Adrenal gland (tissue), 9 donors: ENCODE measurements at regions not wholly inside any gene's neighbourhood (a gene's known extent, or its start where the extent isn't known, plus 50 kb on each side); places are given as distances from the start of the nearest gene placed in this dataset.

Experiments
- DNase-seq, 7 donors: peaks; one replicate each; pipeline ENCODE4 v3.0.0-alpha.2; 2019 to 2020
- H3K27ac ChIP-seq, 5 donors: fragments of 200-600 bp; sonication (generic) in 4 of 5; 1 replicate in 3 of 5; 2 replicates in 2 of 5; pipeline versions ENCODE4 v1.5.1 to v1.8.0; 2016 to 2020; ENCODE audit warnings: mild to moderate bottlenecking in 1 of 5
- H3K27me3 ChIP-seq: fragments of 200-600 bp; 2 replicates; pipeline ENCODE4 v1.8.0; 2021
- H3K36me3 ChIP-seq, 2 donors: fragments of 200-600 bp; replicated peaks in 1 of 2; 1 replicate in 1 of 2; 2 replicates in 1 of 2; pipeline versions ENCODE4 v1.5.1 to v1.8.0; 2018 to 2022
- H3K4me1 ChIP-seq, 2 donors: fragments of 200-600 bp; replicated peaks in 1 of 2; 1 replicate in 1 of 2; 2 replicates in 1 of 2; pipeline versions ENCODE4 v1.5.1 to v1.8.0; 2018 to 2021
- H3K4me3 ChIP-seq, 4 donors: fragments of 200-600 bp; sonication (generic) in 3 of 4; one replicate each; pipeline ENCODE4 v1.5.1; 2016 to 2018
- H3K9me3 ChIP-seq, 3 donors: fragments of 200-600 bp; sonication (generic) in 1 of 3; replicated peaks in 1 of 3; 1 replicate in 2 of 3; 2 replicates in 1 of 3; pipeline versions ENCODE4 v1.5.1 to v1.8.0; 2016 to 2021
- POLR2A ChIP-seq, 2 donors: fragments of 450-650 bp; IDR thresholded peaks; one replicate each; pipeline ENCODE4 v1.6.1; 2017; ENCODE audit warnings: antibody characterized with exemption in 2 of 2, mild to moderate bottlenecking in 2 of 2, moderate library complexity in 1 of 2
- WGBS, 4 donors: extraction: QIAGEN DNeasy Blood & Tissue Kit in 2 of 4; methylation state at CpG; one replicate each; pipeline versions ENCODE4 v1.1.5 to v1.1.7; 2013 to 2017; 5-methylcytosine and 5-hydroxymethylcytosine counted together
- intact Hi-C, 2 donors: fragments of 100-400 bp; cut with DNase I; formaldehyde crosslinking; loops; one replicate each; pipeline versions ENCODE4 v1.14.1 to v1.15.0; 2022 to 2023
- TF ChIP-seq, protein P1 (sequence below), 6 experiments: fragments of 450-650 bp in 4 of 6; fragments of 200-600 bp in 2 of 6; sonication (generic) in 1 of 6; IDR thresholded peaks; 1 replicate in 5 of 6; 2 replicates in 1 of 6; pipeline versions ENCODE4 v1.5.1 to v1.8.0; 2016 to 2021; ENCODE audit warnings: antibody characterized with exemption in 6 of 6, mild to moderate bottlenecking in 2 of 6, moderate library complexity in 1 of 6
- donor health status: healthy with polysubstance abuse.
- donor health status: Bipolar disorder and iron deficiency.
- donor health status: DM: yes; HTN: yes; CAD: no.
- donor health status: DM: no; HTN: no; CAD: no.
- donor health status: DM: no; HTN: no; CAD: no.

DNA sequence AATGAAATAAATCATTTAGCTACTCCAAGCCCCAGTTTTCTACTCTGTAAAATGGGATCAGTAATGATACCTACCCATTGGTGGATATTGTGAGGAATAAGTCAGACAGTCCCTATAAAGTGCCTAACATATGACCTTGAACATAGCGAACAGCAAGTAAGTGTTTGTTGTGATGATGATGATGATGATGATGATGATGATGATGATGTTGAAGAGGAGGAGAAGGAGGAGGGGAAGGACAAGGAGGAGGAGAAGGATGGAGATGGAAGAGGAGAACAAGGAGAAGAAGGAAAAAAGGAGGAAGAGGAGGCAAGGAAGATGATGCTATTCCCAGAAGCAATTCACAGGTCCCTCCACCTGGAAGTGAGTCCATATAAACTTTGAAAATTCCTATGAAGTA lies 264.3 kb downstream of the MAFB start:
- no peaks in the 10 kb centered on the region for H3K36me3 ChIP-seq
- no peak overlapping the region for H3K27ac ChIP-seq
- H3K4me3 ChIP-seq: no peak overlapping the region
- DNase-seq: no peak
- TF ChIP-seq, protein P1, sequence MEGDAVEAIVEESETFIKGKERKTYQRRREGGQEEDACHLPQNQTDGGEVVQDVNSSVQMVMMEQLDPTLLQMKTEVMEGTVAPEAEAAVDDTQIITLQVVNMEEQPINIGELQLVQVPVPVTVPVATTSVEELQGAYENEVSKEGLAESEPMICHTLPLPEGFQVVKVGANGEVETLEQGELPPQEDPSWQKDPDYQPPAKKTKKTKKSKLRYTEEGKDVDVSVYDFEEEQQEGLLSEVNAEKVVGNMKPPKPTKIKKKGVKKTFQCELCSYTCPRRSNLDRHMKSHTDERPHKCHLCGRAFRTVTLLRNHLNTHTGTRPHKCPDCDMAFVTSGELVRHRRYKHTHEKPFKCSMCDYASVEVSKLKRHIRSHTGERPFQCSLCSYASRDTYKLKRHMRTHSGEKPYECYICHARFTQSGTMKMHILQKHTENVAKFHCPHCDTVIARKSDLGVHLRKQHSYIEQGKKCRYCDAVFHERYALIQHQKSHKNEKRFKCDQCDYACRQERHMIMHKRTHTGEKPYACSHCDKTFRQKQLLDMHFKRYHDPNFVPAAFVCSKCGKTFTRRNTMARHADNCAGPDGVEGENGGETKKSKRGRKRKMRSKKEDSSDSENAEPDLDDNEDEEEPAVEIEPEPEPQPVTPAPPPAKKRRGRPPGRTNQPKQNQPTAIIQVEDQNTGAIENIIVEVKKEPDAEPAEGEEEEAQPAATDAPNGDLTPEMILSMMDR (IDR thresholded peaks at IDR 0.05): no peak
- TF ChIP-seq POLR2A (IDR thresholded peaks at IDR 0.05): no peak
- WGBS, 4 donors: 89 to 97% (median 94%) methylated on average over 1 of the region's 1 CpG
- no peaks in the 10 kb centered on the region for H3K27me3 ChIP-seq
- intact Hi-C loops: no loop called here
- H3K4me1 ChIP-seq: no peaks in the 10 kb centered on the region
- H3K9me3 ChIP-seq: no peaks in the 10 kb centered on the region

DNA sequence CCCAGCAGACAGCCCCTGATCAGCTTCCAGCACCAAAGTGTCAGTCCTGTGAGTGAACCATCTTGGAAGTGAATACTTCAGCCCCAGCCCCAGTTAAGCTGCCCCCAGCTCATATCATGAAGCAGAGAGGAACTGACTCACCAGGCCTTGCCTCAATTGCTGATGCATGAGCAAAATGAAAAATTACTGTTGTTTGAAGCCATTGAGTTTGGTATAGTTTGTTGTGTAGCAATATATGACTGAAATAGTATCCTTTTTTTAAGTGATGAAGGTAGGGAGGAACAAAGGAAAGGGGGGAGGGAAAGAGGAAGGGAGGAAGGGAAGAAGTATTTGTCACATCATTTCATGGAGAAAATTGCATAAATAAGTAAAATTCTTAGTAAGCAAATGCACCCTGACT lies 266.4 kb downstream of the MAFB start:
- Histone ChIP-seq H3K4me3 (no peak overlapping the region), H3K27me3 (no peaks in the 10 kb centered on the region), H3K36me3 (no peaks in the 10 kb centered on the region), H3K27ac (no peak overlapping the region), H3K9me3 (no peaks in the 10 kb centered on the region), H3K4me1 (no peaks in the 10 kb centered on the region)
- TF ChIP-seq, protein P1 (IDR thresholded peaks at IDR 0.05): no peak
- TF ChIP-seq POLR2A (IDR thresholded peaks at IDR 0.05): no peak
- DNase-seq: no peak
- intact Hi-C loops: no loop called here

DNA sequence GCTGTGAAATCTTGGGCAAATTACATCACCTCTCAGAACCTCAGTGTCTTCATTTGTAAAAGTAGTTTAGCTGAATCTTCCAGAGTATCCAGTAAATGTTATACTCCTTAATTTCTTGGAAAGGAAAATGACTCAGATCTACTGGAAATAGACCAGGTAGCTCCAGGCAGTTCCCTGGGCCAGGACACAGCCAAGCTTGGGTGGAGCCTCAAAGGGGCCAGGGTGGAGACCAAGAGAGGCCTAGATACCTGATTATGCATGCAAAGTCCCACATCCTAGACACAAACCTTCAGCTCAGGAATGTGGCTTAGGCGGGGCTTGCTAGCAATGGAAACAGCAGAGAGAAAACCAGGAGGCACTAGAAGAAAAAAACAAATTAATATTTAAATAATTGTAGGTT lies 272.8 kb downstream of the MAFB start:
- Histone ChIP-seq H3K9me3 (no peaks in the 10 kb centered on the region), H3K36me3 (no peaks in the 10 kb centered on the region), H3K27me3 (no peaks in the 10 kb centered on the region), H3K27ac (no peak overlapping the region), H3K4me3 (no peak overlapping the region), H3K4me1 (no peaks in the 10 kb centered on the region)
- TF ChIP-seq, protein P1 (IDR thresholded peaks at IDR 0.05): no peak
- no peak for TF ChIP-seq POLR2A (IDR thresholded peaks at IDR 0.05)
- WGBS, 4 donors: 85 to 92% (median 91%) methylated on average over 1 of the region's 1 CpG
- no peak for DNase-seq
- intact Hi-C loops: no loop called here

DNA sequence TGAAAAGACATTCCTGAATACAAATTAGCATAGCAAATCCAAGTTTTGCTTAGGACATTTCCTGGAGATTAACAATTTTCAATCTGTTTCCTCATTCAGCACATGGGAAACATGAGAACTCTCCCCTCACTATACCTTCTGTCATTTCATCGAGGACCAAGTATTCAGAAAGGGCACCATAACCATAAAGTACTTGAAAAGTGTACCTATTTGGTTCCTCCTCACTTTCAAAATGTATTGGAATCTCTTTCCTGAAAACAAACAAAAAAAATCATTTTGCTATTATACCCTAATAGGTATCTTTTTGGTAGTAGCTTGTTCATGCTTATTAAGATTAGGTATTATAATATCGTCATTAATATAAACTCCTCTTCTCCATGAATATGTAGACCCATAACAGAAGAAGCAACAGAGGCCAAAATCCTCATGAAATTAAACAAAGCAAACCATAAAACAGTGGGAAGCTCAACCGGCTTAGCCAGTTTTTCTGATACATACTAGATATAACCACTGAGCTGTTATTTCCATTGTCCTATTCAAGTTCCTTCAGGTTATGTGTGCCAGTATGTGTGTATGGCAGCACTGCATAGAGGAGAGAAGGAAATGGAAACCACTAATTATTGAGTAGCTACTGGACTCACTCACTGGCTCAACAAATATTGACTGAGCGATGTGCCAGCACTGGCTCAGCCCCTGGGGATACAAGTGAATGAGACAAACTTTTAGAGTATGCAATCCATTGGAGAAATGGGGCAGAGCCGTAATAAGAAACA lies 274.0 kb downstream of the MAFB start:
- H3K36me3 ChIP-seq: no peaks in the 10 kb centered on the region
- WGBS, 4 donors: 85 to 88% (median 87%) methylated on average over 5 of the region's 5 CpGs
- H3K27me3 ChIP-seq: no peaks in the 10 kb centered on the region
- H3K27ac ChIP-seq: no peak overlapping the region
- intact Hi-C loops: no loop called here
- H3K9me3 ChIP-seq: no peaks in the 10 kb centered on the region
- H3K4me1 ChIP-seq: no peaks in the 10 kb centered on the region
- DNase-seq: no peak
- H3K4me3 ChIP-seq: no peak overlapping the region
- TF ChIP-seq, protein P1 (IDR thresholded peaks at IDR 0.05): no peak
- no peak for TF ChIP-seq POLR2A (IDR thresholded peaks at IDR 0.05)
